Stomach (tissue), 8 donors: ENCODE measurements at regions not wholly inside any gene's neighbourhood (a gene's known extent, or its start where the extent isn't known, plus 50 kb on each side); places are given as distances from the start of the nearest gene placed in this dataset.
"Not testable (repeated sequence)": the region's sequence is repeated elsewhere in the genome, so short reads cannot be mapped to it uniquely, and the experiment has no call there.

Source experiments
- DNase-seq, 2 donors: peaks; one replicate each; pipeline versions ENCODE4 v3.0.0 to v3.0.0-alpha.2; 2013 to 2019
- H3K27ac ChIP-seq, 5 donors: fragments of 200-600 bp in 4 of 5; sonication (generic) in 4 of 5; one replicate each; pipeline ENCODE4 v1.5.1; 2013 to 2019; ENCODE audit warnings: mild to moderate bottlenecking in 1 of 5, moderate library complexity in 1 of 5
- H3K27me3 ChIP-seq, 3 donors: fragments of 200-600 bp; sonication (generic); one replicate each; pipeline ENCODE4 v1.5.1; 2017 to 2019; ENCODE audit warnings: mixed run types in 1 of 3
- H3K36me3 ChIP-seq, 4 donors: fragments of 200-600 bp; sonication (generic); 1 replicate in 3 of 4; 2 replicates in 1 of 4; pipeline ENCODE4 v1.5.1; 2016 to 2019
- H3K4me1 ChIP-seq, 4 donors: fragments of 200-600 bp; sonication (generic); one replicate each; pipeline ENCODE4 v1.5.1; 2016 to 2019
- H3K4me3 ChIP-seq, 4 donors: fragments of 200-600 bp; sonication (generic) in 3 of 4; one replicate each; pipeline ENCODE4 v1.5.1; 2016 to 2019; ENCODE audit warnings: mild to moderate bottlenecking in 1 of 4
- H3K9me3 ChIP-seq, 4 donors: fragments of 200-600 bp; sonication (generic); one replicate each; pipeline ENCODE4 v1.5.1; 2016 to 2019
- EP300 ChIP-seq: sonication (generic); formaldehyde crosslinking; IDR thresholded peaks from one replicate; pipeline ENCODE4 v1.6.1; 2017; ENCODE audit warnings: antibody characterized with exemption
- POLR2A ChIP-seq, 4 donors: fragments of 450-650 bp; IDR thresholded peaks; one replicate each; pipeline ENCODE4 v1.6.1; 2016; ENCODE audit warnings: antibody characterized with exemption in 4 of 4, control low read depth in 2 of 4, mild to moderate bottlenecking in 1 of 4, moderate library complexity in 1 of 4
- POLR2AphosphoS5 ChIP-seq, 3 donors: sonication (generic); formaldehyde crosslinking; IDR thresholded peaks; one replicate each; pipeline ENCODE4 v1.6.1; 2016; ENCODE audit warnings: antibody characterized with exemption in 3 of 3
- WGBS, 5 donors: extraction: QIAGEN DNeasy Blood & Tissue Kit in 3 of 5; methylation state at CpG; one replicate each; pipeline versions ENCODE4 v1.1.5 to v1.1.7; 2013 to 2018; 5-methylcytosine and 5-hydroxymethylcytosine counted together
- intact Hi-C: fragments of 100-400 bp; cut with DNase I; formaldehyde crosslinking; loops from one replicate; pipeline ENCODE4 v1.15.1; 2023; ENCODE audit warnings: low total_unique reads
- TF ChIP-seq, protein P1 (sequence below), 7 experiments: fragments of 450-650 bp in 4 of 7; fragments of 200-600 bp in 3 of 7; sonication (generic) in 3 of 7; IDR thresholded peaks; one replicate each; pipeline ENCODE4 v1.5.1; 2016 to 2019; ENCODE audit warnings: antibody characterized with exemption in 7 of 7, control low read depth in 2 of 7, mild to moderate bottlenecking in 1 of 7
- donor health status: healthy with polysubstance abuse.
- donor health status: Bipolar disorder and iron deficiency.
- donor health status: healthy.

GRCh38 chr2:37575780-37576179 lies 95.7 kb downstream of the CDC42EP3 start:
- Histone ChIP-seq H3K36me3 (no peaks in the 10 kb centered on the region), H3K4me3 (no peak overlapping the region), H3K4me1 (peaks cover 0 to 18% (median 7%) of the 10 kb centered on the region in 4 donors), H3K27ac (no peak overlapping the region), H3K9me3 (no peaks in the 10 kb centered on the region), H3K27me3 (no peaks in the 10 kb centered on the region)
- DNase-seq: no peak
- TF ChIP-seq EP300 (no peak), POLR2A (IDR thresholded peaks at IDR 0.05) (no peak), POLR2AphosphoS5 (IDR thresholded peaks at IDR 0.05) (no peak)
- TF ChIP-seq, protein P1, sequence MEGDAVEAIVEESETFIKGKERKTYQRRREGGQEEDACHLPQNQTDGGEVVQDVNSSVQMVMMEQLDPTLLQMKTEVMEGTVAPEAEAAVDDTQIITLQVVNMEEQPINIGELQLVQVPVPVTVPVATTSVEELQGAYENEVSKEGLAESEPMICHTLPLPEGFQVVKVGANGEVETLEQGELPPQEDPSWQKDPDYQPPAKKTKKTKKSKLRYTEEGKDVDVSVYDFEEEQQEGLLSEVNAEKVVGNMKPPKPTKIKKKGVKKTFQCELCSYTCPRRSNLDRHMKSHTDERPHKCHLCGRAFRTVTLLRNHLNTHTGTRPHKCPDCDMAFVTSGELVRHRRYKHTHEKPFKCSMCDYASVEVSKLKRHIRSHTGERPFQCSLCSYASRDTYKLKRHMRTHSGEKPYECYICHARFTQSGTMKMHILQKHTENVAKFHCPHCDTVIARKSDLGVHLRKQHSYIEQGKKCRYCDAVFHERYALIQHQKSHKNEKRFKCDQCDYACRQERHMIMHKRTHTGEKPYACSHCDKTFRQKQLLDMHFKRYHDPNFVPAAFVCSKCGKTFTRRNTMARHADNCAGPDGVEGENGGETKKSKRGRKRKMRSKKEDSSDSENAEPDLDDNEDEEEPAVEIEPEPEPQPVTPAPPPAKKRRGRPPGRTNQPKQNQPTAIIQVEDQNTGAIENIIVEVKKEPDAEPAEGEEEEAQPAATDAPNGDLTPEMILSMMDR (IDR thresholded peaks at IDR 0.05): no peak
- WGBS, 5 donors: 88 to 100% (median 100%) methylated on average over 1 of the region's 1 CpG
- intact Hi-C loops: no loop called here

DNA sequence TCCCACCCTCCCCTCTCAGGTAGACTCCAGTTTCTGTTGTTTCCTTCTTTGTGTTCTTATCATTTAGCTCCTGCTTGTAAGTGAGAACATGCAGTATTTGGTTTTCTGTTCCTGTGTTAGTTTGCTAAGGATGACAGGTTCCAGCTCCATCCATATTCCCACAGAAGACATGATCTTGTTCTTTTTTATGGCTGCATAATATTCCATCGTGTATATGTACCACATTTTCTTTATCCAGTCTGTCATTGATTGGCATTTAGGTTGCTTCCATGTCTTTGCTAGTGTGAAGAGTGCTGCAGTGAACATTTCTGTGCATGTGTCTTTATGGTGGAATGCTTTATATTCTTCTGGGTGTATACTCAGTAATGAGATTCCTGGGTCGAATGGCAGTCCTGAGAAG lies 95.2 kb downstream of the CDC42EP3 start:
- peaks cover 0 to 14% (median 5%) of the 10 kb centered on the region in 4 donors for H3K4me1 ChIP-seq
- H3K36me3 ChIP-seq, DNase-seq, H3K4me3 ChIP-seq, H3K27ac ChIP-seq, H3K9me3 ChIP-seq, intact Hi-C loops, H3K27me3 ChIP-seq: not testable (repeated sequence)
- 93 to 97% (median 95%) methylated on average over 2 of the region's 2 CpGs for WGBS, 5 donors

DNA sequence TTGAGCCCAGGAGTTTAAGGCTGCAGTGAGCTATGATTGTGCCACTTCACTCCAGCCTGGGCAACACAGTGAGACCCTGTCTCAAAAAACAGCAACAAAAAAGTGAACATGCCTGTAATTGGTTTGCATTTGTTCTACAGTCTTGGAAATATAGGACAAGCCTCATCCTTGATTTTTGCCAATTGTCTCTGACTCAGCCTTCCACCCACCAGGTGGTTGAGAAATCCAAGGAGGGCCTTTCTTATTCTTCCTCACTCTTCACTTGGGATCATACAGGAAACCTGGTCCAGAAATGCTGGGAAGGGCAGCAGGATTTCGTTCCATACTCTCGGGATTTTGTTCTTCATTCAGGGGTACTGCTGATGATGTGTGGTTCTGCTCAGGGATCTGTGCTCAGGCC lies 94.6 kb downstream of the CDC42EP3 start:
- no peak for DNase-seq
- intact Hi-C loops: no loop called here
- WGBS, 5 donors: 87 to 100% (median 100%) methylated on average over 2 of the region's 2 CpGs
- no peaks in the 10 kb centered on the region for H3K9me3 ChIP-seq
- peaks cover 0 to 11% (median 5%) of the 10 kb centered on the region in 4 donors for H3K4me1 ChIP-seq
- H3K27ac ChIP-seq: no peak overlapping the region
- H3K4me3 ChIP-seq: no peak overlapping the region
- TF ChIP-seq POLR2A (IDR thresholded peaks at IDR 0.05) (no peak), EP300 (no peak), POLR2AphosphoS5 (IDR thresholded peaks at IDR 0.05) (no peak)
- TF ChIP-seq, protein P1 (IDR thresholded peaks at IDR 0.05): no peak
- H3K36me3 ChIP-seq: no peaks in the 10 kb centered on the region
- H3K27me3 ChIP-seq: no peaks in the 10 kb centered on the region

GRCh38 chr2:37579192-37579713 lies 92.2 kb downstream of the CDC42EP3 start:
- WGBS, 5 donors: 87 to 95% (median 92%) methylated on average over 3 of the region's 3 CpGs
- intact Hi-C loops: no loop called here

DNA sequence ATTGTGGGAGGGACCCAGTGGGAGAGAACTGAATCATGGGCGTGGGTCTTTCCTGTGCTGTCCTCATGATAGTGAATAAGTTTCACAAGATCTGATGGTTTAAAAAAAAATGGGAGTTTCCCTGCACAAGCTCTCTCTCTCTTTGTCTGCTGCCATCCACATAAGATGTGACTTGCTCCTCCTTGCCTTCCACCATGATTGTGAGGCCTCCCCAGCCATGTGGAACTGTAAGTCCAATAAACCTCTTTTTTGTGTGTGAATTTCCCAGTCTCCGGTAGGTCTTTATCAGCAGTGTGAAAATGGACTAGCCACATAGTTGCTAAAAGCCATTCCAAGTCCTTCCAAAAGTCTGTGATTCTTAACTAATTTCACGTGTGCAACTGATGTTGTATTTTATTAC lies 91.5 kb downstream of the CDC42EP3 start:
- H3K9me3 ChIP-seq, H3K36me3 ChIP-seq, H3K27ac ChIP-seq, DNase-seq, H3K27me3 ChIP-seq, H3K4me3 ChIP-seq, intact Hi-C loops: not testable (repeated sequence)
- WGBS, 5 donors: 94 to 98% (median 98%) methylated on average over 3 of the region's 3 CpGs
- peaks cover 12 to 28% (median 24%) of the 10 kb centered on the region in 4 donors for H3K4me1 ChIP-seq

More at GRCh38 chr2:37579192-37579713, 92.2 kb downstream of the CDC42EP3 start:
- Histone ChIP-seq H3K9me3 (no peaks in the 10 kb centered on the region), H3K27me3 (no peaks in the 10 kb centered on the region), H3K4me1 (peaks cover 6 to 25% (median 18%) of the 10 kb centered on the region in 4 donors), H3K27ac (no peak overlapping the region), H3K4me3 (no peak overlapping the region), H3K36me3 (no peaks in the 10 kb centered on the region)
- no peak for DNase-seq
- TF ChIP-seq POLR2A (IDR thresholded peaks at IDR 0.05) (no peak), POLR2AphosphoS5 (IDR thresholded peaks at IDR 0.05) (no peak)
- TF ChIP-seq, protein P1 (IDR thresholded peaks at IDR 0.05): no peak
